Muscle of leg (tissue), 3 donors: ENCODE measurements at regions not wholly inside any gene's neighbourhood (a gene's known extent, or its start where the extent isn't known, plus 50 kb on each side); places are given as distances from the start of the nearest gene placed in this dataset.

ENCODE experiments used
- DNase-seq: peaks from one replicate; pipeline ENCODE4 v3.0.0; 2013
- H3K27ac ChIP-seq: one replicate; pipeline ENCODE4 v1.5.1; 2013; ENCODE audit warnings: mild to moderate bottlenecking, low read length, control low read depth
- H3K27me3 ChIP-seq: one replicate; pipeline ENCODE4 v1.6.1; 2013; ENCODE audit warnings: low read length; ENCODE audit not compliant: control insufficient read depth, insufficient read depth
- H3K36me3 ChIP-seq: one replicate; pipeline ENCODE4 v1.6.1; 2013; ENCODE audit warnings: low read length; ENCODE audit not compliant: control insufficient read depth, insufficient read depth
- H3K4me1 ChIP-seq: one replicate; pipeline ENCODE4 v1.6.1; 2013; ENCODE audit warnings: low read length; ENCODE audit not compliant: control insufficient read depth, insufficient read depth
- H3K4me3 ChIP-seq: one replicate; pipeline ENCODE4 v1.5.1; 2013; ENCODE audit warnings: low read length, control low read depth
- H3K9me3 ChIP-seq: replicated peaks from 2 replicates; pipeline ENCODE4 v1.6.1; 2013; ENCODE audit warnings: low read depth, low read length; ENCODE audit not compliant: control insufficient read depth
- WGBS: methylation state at CpG from one replicate; pipeline ENCODE4 v1.1.5; 2013; ENCODE audit warnings: missing lambda C conversion rate; ENCODE audit not compliant: insufficient coverage; 5-methylcytosine and 5-hydroxymethylcytosine counted together

GRCh38 chr16:87101903-87102302 lies 215.3 kb downstream of the C16orf95 start:
- peaks cover 31% of the 10 kb centered on the region for H3K27me3 ChIP-seq
- WGBS = 29% methylated on average over 2 of the region's 3 CpGs
- H3K4me3 ChIP-seq = no peak overlapping the region
- H3K4me1 ChIP-seq = peaks cover 12% of the 10 kb centered on the region
- no peak overlapping the region for H3K27ac ChIP-seq
- peak; percentile 23 for DNase-seq
- no peaks in the 10 kb centered on the region for H3K36me3 ChIP-seq
- peaks cover 4% of the 10 kb centered on the region for H3K9me3 ChIP-seq

GRCh38 chr16:87107201-87107600 lies 210.0 kb downstream of the C16orf95 start:
- Histone ChIP-seq H3K4me1 (no peaks in the 10 kb centered on the region), H3K36me3 (no peaks in the 10 kb centered on the region), H3K4me3 (no peak overlapping the region), H3K27me3 (peaks cover 24% of the 10 kb centered on the region), H3K27ac (no peak overlapping the region), H3K9me3 (peaks cover 4% of the 10 kb centered on the region)
- 81% methylated on average over 1 of the region's 2 CpGs for WGBS
- no peak for DNase-seq

DNA sequence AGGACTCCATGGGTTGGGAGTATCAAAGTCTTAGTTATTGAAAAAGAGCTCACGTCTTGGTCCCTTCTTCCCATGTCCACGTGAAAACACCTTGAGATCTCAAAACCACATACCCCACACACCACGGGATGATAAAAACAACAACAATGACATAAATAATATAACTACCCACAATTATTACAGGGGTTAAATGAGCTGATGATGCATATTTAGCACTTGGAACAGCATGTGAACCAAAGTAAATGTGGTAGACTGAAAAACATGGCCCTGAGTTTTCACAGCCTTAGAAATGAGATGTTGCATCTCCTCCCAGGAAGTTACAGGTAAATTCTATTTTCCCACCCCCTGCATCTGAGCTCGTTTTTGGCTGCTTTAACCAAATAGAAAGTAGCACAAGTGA lies 208.9 kb downstream of the C16orf95 start:
- peaks cover 4% of the 10 kb centered on the region for H3K9me3 ChIP-seq
- no peaks in the 10 kb centered on the region for H3K4me1 ChIP-seq
- no peak overlapping the region for H3K4me3 ChIP-seq
- H3K36me3 ChIP-seq = no peaks in the 10 kb centered on the region
- DNase-seq = no peak
- 60% methylated on average over 1 of the region's 4 CpGs for WGBS
- H3K27ac ChIP-seq = no peak overlapping the region
- H3K27me3 ChIP-seq = peaks cover 26% of the 10 kb centered on the region

DNA sequence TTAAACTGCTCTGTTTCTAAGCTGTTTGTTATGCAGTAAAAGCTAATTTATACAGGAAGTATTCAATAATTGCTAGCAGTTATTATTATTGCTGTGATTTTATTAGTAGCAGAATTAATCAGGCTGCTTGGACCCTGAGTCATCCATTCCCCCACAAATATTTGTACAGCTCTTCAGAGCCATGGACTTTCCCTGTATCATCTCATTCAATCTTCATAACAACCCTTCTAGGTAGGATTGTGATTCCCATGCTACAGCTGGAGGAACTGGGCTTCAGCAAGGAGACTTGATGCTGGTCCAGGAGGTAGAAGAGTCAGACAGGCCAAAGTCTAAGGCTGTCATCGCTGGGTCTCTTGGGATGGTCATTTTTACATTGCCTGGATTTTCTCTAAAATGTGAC lies 208.3 kb downstream of the C16orf95 start:
- H3K9me3 ChIP-seq = peaks cover 4% of the 10 kb centered on the region
- no peaks in the 10 kb centered on the region for H3K36me3 ChIP-seq
- WGBS = no CpG with 5 or more reads among the region's 1 CpG
- H3K4me1 ChIP-seq = no peaks in the 10 kb centered on the region
- no peak for DNase-seq
- no peak overlapping the region for H3K27ac ChIP-seq
- peaks cover 26% of the 10 kb centered on the region for H3K27me3 ChIP-seq
- no peak overlapping the region for H3K4me3 ChIP-seq

DNA sequence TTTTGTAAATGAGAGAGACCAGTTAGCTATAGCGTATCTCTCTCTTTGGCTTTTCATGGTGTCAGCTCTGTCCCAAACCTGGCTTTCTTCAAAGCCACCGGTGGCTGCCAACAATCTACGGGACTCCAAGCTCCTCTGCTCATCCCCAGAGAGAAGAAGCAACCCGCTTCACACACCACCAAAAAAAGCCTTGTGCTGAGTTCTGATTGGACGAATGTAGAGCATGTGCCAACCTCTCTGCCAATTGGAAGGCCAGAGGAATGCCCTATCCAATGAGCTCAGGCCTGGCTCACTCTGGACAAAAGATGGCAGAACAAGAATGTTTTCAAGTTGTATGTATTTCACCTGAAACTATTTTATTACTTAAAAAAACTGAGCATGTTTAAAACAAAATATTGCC lies 202.4 kb downstream of the C16orf95 start:
- Histone ChIP-seq H3K4me3 (no peak overlapping the region), H3K27ac (no peak overlapping the region), H3K36me3 (no peaks in the 10 kb centered on the region), H3K4me1 (no peaks in the 10 kb centered on the region), H3K9me3 (no peaks in the 10 kb centered on the region), H3K27me3 (peaks cover 21% of the 10 kb centered on the region)
- 83% methylated on average over 4 of the region's 5 CpGs for WGBS
- no peak for DNase-seq

- no peaks in the 10 kb centered on the region for H3K4me1 ChIP-seq
- no peak overlapping the region for H3K4me3 ChIP-seq
- DNase-seq = no peak
- H3K27ac ChIP-seq = no peak overlapping the region
- H3K9me3 ChIP-seq = no peaks in the 10 kb centered on the region
- H3K36me3 ChIP-seq = no peaks in the 10 kb centered on the region
- peaks cover 28% of the 10 kb centered on the region for H3K27me3 ChIP-seq
- WGBS = 60% methylated on average over 1 of the region's 6 CpGs
Measured at GRCh38 chr16:87115646-87116045, 201.5 kb downstream of the C16orf95 start.

GRCh38 chr16:87117936-87118335 lies 199.3 kb downstream of the C16orf95 start:
- no peaks in the 10 kb centered on the region for H3K36me3 ChIP-seq
- H3K9me3 ChIP-seq = no peaks in the 10 kb centered on the region
- H3K4me3 ChIP-seq = no peak overlapping the region
- no peak overlapping the region for H3K27ac ChIP-seq
- DNase-seq = no peak
- WGBS = 59% methylated on average over 8 of the region's 12 CpGs
- peaks cover 26% of the 10 kb centered on the region for H3K27me3 ChIP-seq
- no peaks in the 10 kb centered on the region for H3K4me1 ChIP-seq

DNA sequence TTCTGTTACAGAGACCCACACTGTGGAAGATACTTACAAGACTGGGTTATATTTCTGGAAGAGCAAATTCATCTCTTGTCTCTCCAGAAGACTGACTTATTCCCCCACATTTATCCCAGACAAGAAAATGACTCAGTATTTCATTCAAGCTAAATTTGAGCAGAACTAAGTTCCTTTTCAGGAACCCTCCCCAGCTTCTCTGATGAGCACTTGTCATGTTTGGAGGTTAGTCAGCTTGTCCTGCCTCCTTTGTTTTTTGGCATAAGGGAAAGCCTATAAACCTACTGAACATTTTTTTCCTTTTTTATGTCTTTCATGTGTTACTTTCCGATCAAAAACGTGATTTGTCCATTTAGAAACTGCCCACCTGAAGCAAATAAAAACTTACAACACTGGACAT lies 198.0 kb downstream of the C16orf95 start:
- no CpG with 5 or more reads among the region's 2 CpGs for WGBS
- DNase-seq = no peak
- no peak overlapping the region for H3K4me3 ChIP-seq
- peaks cover 37% of the 10 kb centered on the region for H3K27me3 ChIP-seq
- H3K27ac ChIP-seq = no peak overlapping the region
- H3K4me1 ChIP-seq = no peaks in the 10 kb centered on the region
- no peaks in the 10 kb centered on the region for H3K36me3 ChIP-seq
- peaks cover 6% of the 10 kb centered on the region for H3K9me3 ChIP-seq

DNA sequence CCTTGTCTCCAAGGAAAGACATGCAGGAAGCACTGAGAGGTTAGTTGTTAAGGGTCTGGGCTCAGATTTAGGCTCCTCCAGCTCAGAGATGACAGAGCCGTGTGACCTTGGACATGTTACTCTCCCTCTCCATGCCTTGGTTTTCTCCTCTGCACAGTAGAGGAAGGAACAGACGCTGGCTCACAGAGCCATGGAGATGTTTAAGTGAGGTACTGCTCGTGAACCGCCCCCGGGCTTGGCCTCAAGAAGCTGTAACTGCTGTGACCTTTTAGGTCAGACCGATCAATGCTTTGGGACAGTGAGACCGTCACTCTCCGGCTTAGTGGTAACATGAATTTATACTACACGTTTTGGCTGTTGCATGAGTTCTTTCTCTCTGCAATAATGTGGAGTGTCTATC lies 197.4 kb downstream of the C16orf95 start:
- Histone ChIP-seq H3K27me3 (peaks cover 36% of the 10 kb centered on the region), H3K4me3 (no peak overlapping the region), H3K27ac (no peak overlapping the region), H3K9me3 (peaks cover 6% of the 10 kb centered on the region), H3K36me3 (no peaks in the 10 kb centered on the region), H3K4me1 (no peaks in the 10 kb centered on the region)
- WGBS = 80% methylated on average over 8 of the region's 9 CpGs
- no peak for DNase-seq

DNA sequence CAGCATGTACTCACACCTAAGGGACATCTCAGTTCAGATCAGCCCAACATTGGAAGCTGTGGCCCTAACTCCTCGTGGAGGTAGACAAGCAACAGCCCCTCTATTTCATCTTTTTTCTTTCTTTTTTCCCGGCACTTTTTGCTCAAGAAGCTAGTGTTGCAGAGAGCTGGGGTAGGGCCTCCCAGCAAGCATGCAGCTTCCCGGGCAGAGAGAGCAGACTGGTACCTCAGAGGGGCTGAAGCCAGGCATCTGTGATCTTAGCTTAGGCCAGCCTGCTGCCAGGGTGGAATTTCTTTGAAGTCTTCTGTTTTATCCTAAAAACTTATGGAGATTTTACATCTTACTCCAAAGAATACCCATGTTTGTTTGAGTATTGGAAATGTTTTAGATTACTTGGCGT lies 195.4 kb downstream of the C16orf95 start:
- DNase-seq = no peak
- WGBS = 43% methylated on average over 1 of the region's 4 CpGs
- H3K27ac ChIP-seq = no peak overlapping the region
- H3K9me3 ChIP-seq = peaks cover 6% of the 10 kb centered on the region
- H3K27me3 ChIP-seq = peaks cover 53% of the 10 kb centered on the region
- no peaks in the 10 kb centered on the region for H3K36me3 ChIP-seq
- peaks cover 14% of the 10 kb centered on the region for H3K4me1 ChIP-seq
- H3K4me3 ChIP-seq = no peak overlapping the region

DNA sequence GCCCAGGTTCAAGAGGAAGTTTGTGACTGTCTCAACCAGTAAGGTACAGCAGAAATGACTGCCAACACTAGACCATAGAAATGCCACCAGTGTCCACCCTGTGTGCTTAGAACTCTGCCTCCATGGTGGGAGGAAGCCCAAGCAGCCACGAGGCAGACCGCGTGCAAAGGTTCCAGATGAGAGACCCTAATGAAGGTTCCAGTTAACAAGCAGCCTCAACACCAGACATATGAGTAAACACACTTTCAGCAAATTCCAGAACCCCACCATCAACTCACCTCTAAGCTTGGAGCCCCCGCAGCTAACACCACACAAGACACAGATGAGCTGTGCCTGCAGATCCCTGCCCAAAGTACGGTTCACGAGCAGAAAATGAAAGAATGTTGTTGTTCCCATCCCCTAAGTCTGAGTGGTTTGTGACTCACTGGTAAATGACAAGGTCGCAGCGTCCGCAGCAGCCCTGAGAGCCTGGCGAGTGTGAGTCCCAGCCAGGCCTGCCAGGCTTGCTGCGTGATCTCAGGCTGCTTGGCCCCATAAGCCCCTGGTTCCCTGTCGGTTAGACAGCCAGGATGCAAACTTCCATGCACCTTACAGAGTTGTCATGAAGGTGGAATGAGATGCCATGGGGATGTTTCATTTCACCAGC lies 193.7 kb downstream of the C16orf95 start:
- peaks cover 64% of the 10 kb centered on the region for H3K27me3 ChIP-seq
- WGBS = 91% methylated on average over 7 of the region's 12 CpGs

More for the DNA sequence above, 193.7 kb downstream of the C16orf95 start:
- H3K36me3 ChIP-seq = no peaks in the 10 kb centered on the region
- H3K27ac ChIP-seq = no peak overlapping the region
- no peak for DNase-seq
- no peak overlapping the region for H3K4me3 ChIP-seq
- H3K4me1 ChIP-seq = peaks cover 25% of the 10 kb centered on the region
- peaks cover 6% of the 10 kb centered on the region for H3K9me3 ChIP-seq
